D721Med (cell line): ENCODE measurements at regions not wholly inside any gene's neighbourhood (a gene's known extent, or its start where the extent isn't known, plus 50 kb on each side); places are given as distances from the start of the nearest gene placed in this dataset.
"Not testable (repeated sequence)": the region's sequence is repeated elsewhere in the genome, so short reads cannot be mapped to it uniquely, and the experiment has no call there.

ENCODE experiments used
- DNase-seq: peaks from one replicate; pipeline ENCODE4 v3.0.0; 2011; ENCODE audit warnings: low spot score; ENCODE audit not compliant: insufficient read length
- FAIRE-seq: peaks from 2 replicates; lab custom pipeline; 2011; peaks lifted over from hg19 to GRCh38; lab: Jason Lieb, UNC
- CTCF ChIP-seq: IDR thresholded peaks from 2 replicates; pipeline ENCODE4 v1.5.1; 2012; ENCODE audit warnings: mild to moderate bottlenecking, control low read depth; ENCODE audit not compliant: insufficient read depth; ENCODE audit errors: missing control alignments

GRCh38 chr2:77578354-77578753 lies 56.2 kb upstream of the LRRTM4 start:
- DNase-seq = no peak
- no peak for TF ChIP-seq CTCF
- FAIRE-seq = no peak

- DNase-seq (no peak), FAIRE-seq (no peak)
- no peak for TF ChIP-seq CTCF
Observed at GRCh38 chr2:77579076-77579769, 57.0 kb upstream of the LRRTM4 start.

DNA sequence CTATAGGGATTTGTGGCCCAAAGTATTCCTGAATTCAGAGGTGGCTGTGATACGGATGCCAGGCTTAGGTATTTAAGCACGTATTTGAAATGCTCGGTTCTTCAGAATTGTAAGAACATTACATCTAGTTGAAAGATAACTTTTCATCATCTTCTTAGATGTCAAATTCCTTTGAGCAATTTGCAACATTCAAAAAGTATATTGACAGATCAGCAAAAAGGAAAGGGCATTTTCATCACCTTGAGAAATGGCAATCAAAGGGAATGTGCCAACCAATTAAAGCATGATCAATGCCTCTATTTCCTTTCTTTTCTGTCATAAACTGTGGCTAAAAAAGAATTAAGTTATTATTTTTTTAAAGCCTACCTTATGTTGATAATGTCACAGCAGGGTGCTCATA lies 66.3 kb upstream of the LRRTM4 start:
- TF ChIP-seq CTCF = no peak
- FAIRE-seq (no peak), DNase-seq (no peak)

DNA sequence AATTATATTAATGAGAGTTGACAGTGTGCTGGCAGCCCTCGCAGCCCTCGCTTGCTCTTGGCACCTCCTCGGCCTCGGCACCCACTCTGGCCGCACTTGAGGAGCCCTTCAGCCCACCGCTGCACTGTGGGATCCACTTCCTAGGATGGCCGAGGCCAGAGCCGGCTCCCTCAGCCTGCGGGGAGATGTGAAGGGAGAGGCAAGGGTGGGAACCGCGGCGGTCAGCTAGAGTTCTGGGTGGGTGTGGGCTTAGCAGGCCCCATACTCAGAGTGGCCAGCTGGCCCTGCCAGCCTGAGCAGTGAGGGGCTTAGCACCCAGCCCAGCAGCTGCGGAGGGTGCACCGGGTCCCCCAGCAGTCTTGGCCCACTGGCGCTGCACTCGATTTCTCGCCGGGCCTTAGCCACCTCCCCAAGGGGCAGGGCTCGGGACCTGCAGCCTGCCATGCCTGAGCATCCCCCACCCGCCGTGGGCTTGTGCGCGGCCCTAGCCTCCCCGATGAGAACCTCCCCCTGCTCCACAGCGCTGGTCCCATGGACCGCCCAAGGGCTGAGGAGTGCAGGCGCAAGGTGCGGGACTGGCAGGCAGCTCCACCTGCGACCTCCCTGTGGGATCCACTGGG lies 68.2 kb upstream of the LRRTM4 start:
- FAIRE-seq (no peak), DNase-seq (no peak)
- TF ChIP-seq CTCF = no peak

DNA sequence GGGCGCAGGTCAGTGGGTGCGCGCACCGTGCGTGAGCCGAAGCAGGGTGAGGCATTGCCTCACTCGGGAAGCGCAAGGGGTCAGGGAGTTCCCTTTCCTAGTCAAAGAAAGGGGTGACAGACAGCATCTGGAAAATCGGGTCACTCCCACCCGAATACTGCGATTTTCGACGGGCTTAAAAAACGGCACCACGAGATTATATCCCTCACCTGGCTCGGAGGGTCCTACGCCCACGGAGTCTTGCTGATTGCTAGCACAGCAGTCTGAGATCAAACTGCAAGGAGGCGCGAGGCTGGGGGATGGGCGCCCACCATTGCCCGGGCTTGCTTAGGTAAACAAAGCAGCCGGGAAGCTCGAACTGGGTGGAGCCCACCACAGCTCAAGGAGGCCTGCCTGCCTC lies 70.8 kb upstream of the LRRTM4 start:
- not testable (repeated sequence) for DNase-seq, FAIRE-seq

- TF ChIP-seq CTCF = no peak
- DNase-seq (no peak), FAIRE-seq (no peak)
Observed at GRCh38 chr2:77602771-77603170, 80.6 kb upstream of the LRRTM4 start.

- FAIRE-seq = no peak
- no peak for DNase-seq
- TF ChIP-seq CTCF = no peak
Observed at GRCh38 chr2:77604953-77605929, 83.1 kb upstream of the LRRTM4 start.
